ENCODE measurements at regions not wholly inside any gene's neighbourhood (a gene's known extent, or its start where the extent isn't known, plus 50 kb on each side); places are given as distances from the start of the nearest gene placed in this dataset.

- TF ChIP-seq FOXM1 (IDR thresholded peaks at IDR 0.05; ENCODE audit: borderline replicate concordance) (no peak), BHLHE40 (IDR thresholded peaks at IDR 0.05; ENCODE audit: borderline replicate concordance) (no peak), SUZ12 (IDR thresholded peaks at IDR 0.05) (no peak), HDGF (IDR thresholded peaks at IDR 0.05; ENCODE audit: borderline replicate concordance) (no peak), FOXK2 (IDR thresholded peaks at IDR 0.05) (no peak)
Observed at GRCh38 chr7:125316466-125316865, 386.8 kb upstream of the POT1 start.

Measured in HEK293T (cell line).